Spinal cord (tissue), 9 donors: ENCODE measurements at regions not wholly inside any gene's neighbourhood (a gene's known extent, or its start where the extent isn't known, plus 50 kb on each side); places are given as distances from the start of the nearest gene placed in this dataset.

Source experiments
- DNase-seq, 6 donors: peaks; one replicate each; pipeline versions ENCODE4 v3.0.0 to v3.0.0-alpha.2; 2013 to 2015; ENCODE audit warnings: low spot score in 6 of 6, low read depth in 4 of 6
- H3K27ac ChIP-seq: one replicate; pipeline ENCODE4 v1.5.1; 2013; ENCODE audit warnings: low read depth, low read length, control low read depth
- H3K27me3 ChIP-seq: one replicate; pipeline ENCODE4 v1.6.1; 2013; ENCODE audit warnings: low read length; ENCODE audit not compliant: control insufficient read depth, insufficient read depth
- H3K36me3 ChIP-seq: one replicate; pipeline ENCODE4 v1.6.1; 2013; ENCODE audit warnings: low read length; ENCODE audit not compliant: control insufficient read depth, insufficient read depth
- H3K4me1 ChIP-seq: one replicate; pipeline ENCODE4 v1.6.1; 2013; ENCODE audit warnings: low read length; ENCODE audit not compliant: control insufficient read depth, insufficient read depth
- H3K4me3 ChIP-seq: one replicate; pipeline ENCODE4 v1.5.1; 2013; ENCODE audit warnings: low read depth, low read length, control low read depth
- H3K9me3 ChIP-seq: one replicate; pipeline ENCODE4 v1.6.1; 2013; ENCODE audit warnings: low read length; ENCODE audit not compliant: control insufficient read depth, insufficient read depth
- WGBS: methylation state at CpG from one replicate; pipeline ENCODE4 v1.1.5; 2013; ENCODE audit warnings: missing lambda C conversion rate; ENCODE audit not compliant: insufficient coverage; 5-methylcytosine and 5-hydroxymethylcytosine counted together
- donor health status: healthy.

DNA sequence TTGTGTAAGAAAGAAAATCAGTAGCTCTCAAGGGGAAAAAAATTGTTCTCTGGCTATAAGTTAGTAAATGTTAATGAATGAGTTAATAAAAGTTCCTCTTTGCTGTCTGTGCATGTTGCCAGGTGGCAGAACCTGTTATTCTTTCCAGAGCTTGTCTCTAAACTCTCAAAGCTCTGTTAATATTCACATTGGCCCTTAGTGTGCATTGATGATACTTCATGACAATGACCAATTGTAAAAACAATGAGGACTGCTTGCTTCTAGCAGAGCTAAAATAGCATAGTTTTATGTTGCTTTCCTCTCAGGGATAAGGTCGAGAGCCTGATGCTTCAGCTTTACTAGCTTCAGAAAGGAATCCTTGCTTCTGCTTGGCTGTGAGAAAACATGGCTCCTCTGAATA is 91.5 kb downstream of the RAD51AP2 start:
- no peaks in the 10 kb centered on the region for H3K27me3 ChIP-seq
- no peaks in the 10 kb centered on the region for H3K36me3 ChIP-seq
- H3K4me3 ChIP-seq: no peak overlapping the region
- WGBS: 29% methylated on average over 1 of the region's 1 CpG
- H3K27ac ChIP-seq: no peak overlapping the region
- H3K4me1 ChIP-seq: no peaks in the 10 kb centered on the region
- no peaks in the 10 kb centered on the region for H3K9me3 ChIP-seq
- no peak for DNase-seq

DNA sequence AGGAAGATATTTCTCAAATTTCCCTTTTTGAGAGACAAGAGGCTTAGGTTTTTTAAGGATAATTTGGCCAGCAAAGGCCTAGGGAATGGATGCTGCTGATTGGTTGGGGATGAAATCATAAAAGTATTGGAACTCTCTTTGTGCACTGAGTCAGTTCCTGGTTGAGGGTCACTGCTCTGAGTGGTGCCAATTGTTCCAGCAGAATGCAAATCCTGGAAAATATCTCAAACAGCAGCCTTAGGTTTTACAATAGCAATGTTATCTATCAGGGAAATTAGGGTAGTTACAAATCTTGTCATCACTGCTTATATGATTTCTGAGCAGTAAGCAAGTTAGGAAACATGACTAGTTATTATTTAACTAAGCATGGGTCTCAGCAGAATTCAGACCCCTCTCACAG is 96.2 kb downstream of the RAD51AP2 start:
- H3K4me1 ChIP-seq: no peaks in the 10 kb centered on the region
- no peak for DNase-seq
- no peaks in the 10 kb centered on the region for H3K36me3 ChIP-seq
- H3K9me3 ChIP-seq: no peaks in the 10 kb centered on the region
- no peaks in the 10 kb centered on the region for H3K27me3 ChIP-seq
- no peak overlapping the region for H3K4me3 ChIP-seq
- H3K27ac ChIP-seq: no peak overlapping the region

DNA sequence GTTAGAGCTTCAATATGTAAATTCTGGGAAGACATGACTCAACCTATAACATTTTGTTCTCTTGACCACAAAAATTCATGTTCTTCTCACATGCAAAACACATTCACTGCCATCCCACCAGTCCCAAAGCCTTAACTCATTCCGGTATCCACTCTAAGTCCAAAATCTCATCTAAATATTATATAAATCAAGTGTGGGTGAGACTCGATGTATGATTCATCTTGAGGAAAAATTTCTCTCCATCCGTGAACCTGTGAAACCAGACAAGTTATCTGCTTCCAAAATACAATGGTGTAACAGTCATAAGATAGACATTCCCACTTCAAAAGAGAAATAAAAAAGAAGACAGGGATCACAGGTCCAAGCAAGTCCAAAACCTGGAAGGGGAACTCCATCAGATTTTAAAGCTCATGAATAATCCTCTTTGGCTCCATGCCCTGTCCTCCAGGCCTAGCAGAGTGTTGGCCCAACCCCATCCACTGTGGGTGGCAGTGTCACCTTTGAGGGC is 101.3 kb downstream of the RAD51AP2 start:
- Histone ChIP-seq H3K27me3 (no peaks in the 10 kb centered on the region), H3K4me1 (no peaks in the 10 kb centered on the region), H3K36me3 (no peaks in the 10 kb centered on the region), H3K4me3 (no peak overlapping the region), H3K27ac (no peak overlapping the region), H3K9me3 (no peaks in the 10 kb centered on the region)
- no CpG with 5 or more reads among the region's 3 CpGs for WGBS
- no peak for DNase-seq

DNA sequence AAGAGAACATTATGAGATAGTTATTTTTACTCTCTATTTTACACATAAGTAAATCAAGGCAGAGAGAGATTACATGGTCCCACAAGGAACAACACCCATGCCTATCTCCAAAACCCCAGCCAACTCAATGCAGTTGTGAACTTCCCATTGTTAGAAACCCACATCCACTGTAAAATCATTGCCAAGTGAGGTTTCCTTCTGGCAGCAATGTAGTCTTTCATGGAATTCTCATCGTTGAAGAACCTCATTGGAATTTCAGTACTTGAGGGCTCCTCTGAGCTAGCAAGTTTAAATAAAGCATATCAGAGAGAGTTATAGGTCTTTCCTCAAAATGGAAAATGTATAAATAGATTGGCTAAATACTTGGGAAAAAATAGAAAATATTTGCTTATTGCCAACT is 105.2 kb downstream of the RAD51AP2 start:
- no peaks in the 10 kb centered on the region for H3K36me3 ChIP-seq
- no peak overlapping the region for H3K4me3 ChIP-seq
- H3K27me3 ChIP-seq: no peaks in the 10 kb centered on the region
- no peak overlapping the region for H3K27ac ChIP-seq
- no peaks in the 10 kb centered on the region for H3K9me3 ChIP-seq
- WGBS: no CpG with 5 or more reads among the region's 1 CpG
- H3K4me1 ChIP-seq: no peaks in the 10 kb centered on the region
- no peak for DNase-seq

DNA sequence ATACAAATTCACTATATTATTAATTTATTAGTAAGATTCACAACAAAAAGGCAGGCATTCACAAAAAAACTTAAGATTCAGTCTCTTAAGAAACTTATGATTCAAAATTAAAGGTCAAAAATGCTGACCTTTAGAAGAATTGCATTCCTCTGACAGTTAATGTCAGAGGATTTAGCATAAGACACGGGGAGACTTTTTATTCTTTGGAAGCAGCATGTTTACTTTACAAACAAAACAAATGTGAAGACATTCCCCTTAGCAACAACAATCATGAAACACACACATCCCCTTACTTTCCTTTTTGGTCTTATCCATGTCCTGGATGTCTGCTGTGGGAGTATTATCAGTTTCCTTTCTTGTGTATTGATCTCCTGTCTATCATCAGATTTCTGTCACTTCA is 117.1 kb downstream of the RAD51AP2 start:
- H3K27me3 ChIP-seq: no peaks in the 10 kb centered on the region
- no peak for DNase-seq
- no peaks in the 10 kb centered on the region for H3K36me3 ChIP-seq
- peaks cover 4% of the 10 kb centered on the region for H3K9me3 ChIP-seq
- H3K4me1 ChIP-seq: no peaks in the 10 kb centered on the region
- H3K27ac ChIP-seq: no peak overlapping the region
- H3K4me3 ChIP-seq: no peak overlapping the region
- WGBS: no CpG with 5 or more reads among the region's 1 CpG

DNA sequence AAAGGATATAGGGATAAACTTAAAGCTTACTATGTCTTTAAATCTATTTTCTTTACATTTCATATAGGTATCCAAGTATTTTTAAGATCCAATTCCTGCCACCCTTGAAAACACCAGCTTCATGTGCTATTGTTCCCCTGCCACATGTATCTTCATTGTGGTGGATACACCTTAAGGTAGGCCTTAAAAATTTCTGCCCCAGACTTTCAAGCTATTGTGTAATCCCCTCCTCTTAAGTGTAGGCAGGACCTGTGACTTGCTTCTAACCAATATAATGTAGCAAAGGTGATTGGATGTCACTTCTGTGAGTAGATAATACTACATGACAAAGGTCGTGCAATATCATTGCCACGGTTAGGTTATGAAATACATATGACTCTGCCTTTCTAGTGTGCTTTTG is 119.5 kb downstream of the RAD51AP2 start:
- Histone ChIP-seq H3K27ac (no peak overlapping the region), H3K27me3 (no peaks in the 10 kb centered on the region), H3K4me1 (no peaks in the 10 kb centered on the region), H3K4me3 (no peak overlapping the region), H3K36me3 (no peaks in the 10 kb centered on the region), H3K9me3 (peaks cover 4% of the 10 kb centered on the region)
- no peak for DNase-seq
- 100% methylated on average over 2 of the region's 2 CpGs for WGBS

DNA sequence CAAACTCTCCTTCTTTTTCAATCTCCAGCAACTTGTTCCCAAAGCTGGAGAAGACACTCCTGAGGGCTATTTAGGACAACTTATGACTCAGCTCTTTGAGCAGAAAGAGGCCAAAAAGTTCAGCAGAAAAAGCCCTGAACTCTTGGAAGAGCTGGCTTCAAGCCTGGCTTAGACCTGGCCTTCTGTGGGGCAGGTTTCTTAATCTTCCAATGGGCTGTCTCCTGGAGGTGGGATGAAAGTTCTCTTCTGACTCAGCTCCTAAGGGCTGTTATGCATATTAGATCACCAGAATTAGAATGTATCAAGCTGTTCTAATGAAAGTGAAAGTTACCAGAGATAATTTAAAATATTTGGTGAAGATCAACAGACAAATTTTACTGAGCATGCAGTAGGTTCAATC is 129.4 kb downstream of the RAD51AP2 start:
- H3K4me3 ChIP-seq: no peak overlapping the region
- H3K27ac ChIP-seq: no peak overlapping the region
- no peaks in the 10 kb centered on the region for H3K4me1 ChIP-seq
- no peaks in the 10 kb centered on the region for H3K27me3 ChIP-seq
- no peaks in the 10 kb centered on the region for H3K36me3 ChIP-seq
- no peak for DNase-seq
- H3K9me3 ChIP-seq: no peaks in the 10 kb centered on the region

DNA sequence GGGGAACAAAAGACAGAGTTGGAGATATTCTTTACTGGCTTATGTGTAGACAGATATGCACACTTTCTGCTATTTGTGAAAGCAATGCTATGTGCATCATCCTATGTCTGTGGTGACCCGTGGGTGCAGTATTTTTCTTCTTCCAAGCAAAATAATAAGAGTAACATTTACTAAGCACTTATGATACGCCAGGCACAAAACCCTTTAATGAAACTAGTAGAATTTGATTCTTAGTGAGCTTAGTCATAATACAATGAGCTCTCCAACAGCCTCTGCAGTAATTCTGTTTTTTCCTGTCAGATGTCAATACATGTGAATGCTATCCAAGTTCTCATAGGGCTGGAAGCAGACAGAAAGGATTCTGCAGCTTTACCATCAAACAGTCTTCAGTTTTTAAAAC is 130.6 kb downstream of the RAD51AP2 start:
- Histone ChIP-seq H3K27ac (no peak overlapping the region), H3K4me3 (no peak overlapping the region), H3K27me3 (no peaks in the 10 kb centered on the region), H3K4me1 (no peaks in the 10 kb centered on the region), H3K36me3 (no peaks in the 10 kb centered on the region), H3K9me3 (no peaks in the 10 kb centered on the region)
- no CpG with 5 or more reads among the region's 2 CpGs for WGBS
- no peak for DNase-seq

DNA sequence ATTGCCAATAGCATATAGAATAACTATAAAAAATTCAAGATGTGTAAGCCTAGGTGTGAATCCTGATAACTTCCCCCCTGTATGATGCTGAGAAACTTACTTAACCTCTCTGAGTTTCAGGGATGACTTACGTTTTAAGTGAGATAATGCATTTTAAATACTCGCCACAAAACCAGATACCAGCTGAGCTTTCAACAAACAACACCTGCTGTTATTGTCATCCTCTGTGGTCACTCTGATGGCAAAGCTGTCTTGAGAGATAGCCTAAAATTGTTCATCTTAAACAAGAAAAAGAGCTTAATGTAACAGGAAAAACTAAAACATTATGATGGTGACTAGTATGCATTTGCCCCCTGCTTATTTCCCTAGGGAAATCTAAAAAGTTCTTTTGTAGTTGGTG is 131.5 kb downstream of the RAD51AP2 start:
- no CpG with 5 or more reads among the region's 2 CpGs for WGBS
- no peaks in the 10 kb centered on the region for H3K9me3 ChIP-seq

DNA sequence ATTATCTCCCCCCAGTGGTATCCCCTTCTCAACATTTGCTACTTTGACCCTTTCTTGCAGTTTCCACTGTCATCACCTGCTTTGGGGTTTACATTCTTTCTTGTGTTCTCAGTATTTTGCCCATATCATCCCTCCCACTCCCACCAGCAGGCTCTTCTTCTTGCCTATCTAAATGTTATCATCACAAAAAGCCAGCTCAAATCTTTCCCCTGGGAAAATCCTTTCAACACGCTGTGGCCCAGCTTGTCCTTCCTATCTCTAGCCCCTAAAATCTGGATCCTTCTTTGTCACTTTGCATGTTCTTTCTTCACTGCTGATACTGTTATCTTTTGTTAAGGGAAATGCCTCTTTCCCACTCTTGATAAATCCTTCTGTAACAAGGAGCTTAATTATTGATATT is 138.2 kb downstream of the RAD51AP2 start:
- no peak overlapping the region for H3K27ac ChIP-seq
- no peaks in the 10 kb centered on the region for H3K4me1 ChIP-seq
- no peaks in the 10 kb centered on the region for H3K27me3 ChIP-seq
- H3K9me3 ChIP-seq: no peaks in the 10 kb centered on the region
- DNase-seq: no peak
- H3K36me3 ChIP-seq: no peaks in the 10 kb centered on the region
- no peak overlapping the region for H3K4me3 ChIP-seq
- WGBS: no CpG with 5 or more reads among the region's 1 CpG

More for the DNA sequence above, 131.5 kb downstream of the RAD51AP2 start:
- no peaks in the 10 kb centered on the region for H3K27me3 ChIP-seq
- H3K4me3 ChIP-seq: no peak overlapping the region
- no peaks in the 10 kb centered on the region for H3K4me1 ChIP-seq
- DNase-seq: no peak
- H3K36me3 ChIP-seq: no peaks in the 10 kb centered on the region
- H3K27ac ChIP-seq: no peak overlapping the region
